NOMO-1 treated with DMSO at 0.1 percent for 48 hours (cell line): ENCODE measurements at regions not wholly inside any gene's neighbourhood (a gene's known extent, or its start where the extent isn't known, plus 50 kb on each side); places are given as distances from the start of the nearest gene placed in this dataset.
A peak's percentile ranks its signal among the peaks of the same experiment; 100 is the strongest.

Experiments used
- DNase-seq: peaks from one replicate; lab custom pipeline; 2025; ENCODE audit not compliant: unreplicated experiment; lab: John Stamatoyannopoulos, UW

GRCh38 chr4:180870623-180871022 lies 1372.6 kb upstream of the TENM3 start:
- no peak for DNase-seq

DNA sequence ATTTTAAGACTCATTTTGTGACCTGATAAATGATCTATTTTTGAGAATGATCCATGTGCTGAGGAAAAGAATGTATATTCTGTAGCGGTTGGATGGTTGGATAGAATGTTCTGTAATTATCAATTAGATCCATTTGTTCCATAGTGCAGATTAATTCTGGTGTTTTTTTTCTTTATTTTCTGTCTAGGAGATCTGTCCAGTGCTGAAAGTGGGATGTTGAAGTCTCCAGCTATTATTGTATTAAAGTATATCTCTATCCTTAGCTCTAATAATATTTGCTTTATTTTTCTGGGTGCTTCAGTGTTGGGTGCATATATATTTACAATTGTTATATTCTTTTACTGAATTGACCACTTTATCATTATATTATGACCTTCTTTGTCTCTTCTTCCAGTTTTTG lies 1344.9 kb upstream of the TENM3 start:
- DNase-seq = no peak

- DNase-seq = no peak
Observed at GRCh38 chr4:180900781-180901180, 1342.4 kb upstream of the TENM3 start.

DNA sequence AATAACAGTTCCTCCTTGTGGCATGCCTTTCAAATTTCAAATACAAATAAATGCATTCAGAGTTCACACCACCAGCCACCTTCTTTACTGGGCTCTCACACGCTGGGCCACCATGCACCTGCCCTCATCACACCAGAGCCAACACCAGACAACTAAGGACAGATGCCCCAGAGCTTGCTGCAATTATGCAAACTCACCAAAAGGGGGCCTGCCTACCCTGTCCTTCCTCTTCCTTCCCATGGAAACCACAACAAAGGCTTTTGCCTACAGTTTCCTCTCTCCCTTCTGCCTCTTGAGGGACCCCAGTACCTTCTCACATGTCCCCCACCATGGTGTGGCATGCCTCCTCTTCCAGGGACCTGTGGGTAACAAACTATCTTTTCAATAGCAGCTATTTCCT lies 1333.9 kb upstream of the TENM3 start:
- no peak for DNase-seq

DNA sequence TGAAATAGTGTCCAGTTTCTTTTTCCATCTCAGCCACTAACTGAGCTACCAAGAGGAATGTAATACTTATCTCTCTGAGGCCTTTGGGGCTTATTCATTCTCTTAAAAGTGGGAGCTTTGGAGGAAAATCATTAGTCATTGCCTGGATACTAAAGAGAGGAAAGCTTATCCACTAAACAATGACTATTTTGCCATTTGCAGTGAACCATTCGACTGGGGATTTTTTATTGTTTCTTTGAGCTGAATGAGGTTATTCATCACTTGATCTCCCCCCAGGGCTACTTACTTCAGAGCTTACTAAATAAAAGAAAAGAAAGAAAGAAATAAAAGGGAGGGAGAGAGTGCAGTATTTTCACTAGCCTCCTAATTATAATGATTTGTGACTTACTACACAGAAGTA lies 1329.5 kb upstream of the TENM3 start:
- no peak for DNase-seq

DNA sequence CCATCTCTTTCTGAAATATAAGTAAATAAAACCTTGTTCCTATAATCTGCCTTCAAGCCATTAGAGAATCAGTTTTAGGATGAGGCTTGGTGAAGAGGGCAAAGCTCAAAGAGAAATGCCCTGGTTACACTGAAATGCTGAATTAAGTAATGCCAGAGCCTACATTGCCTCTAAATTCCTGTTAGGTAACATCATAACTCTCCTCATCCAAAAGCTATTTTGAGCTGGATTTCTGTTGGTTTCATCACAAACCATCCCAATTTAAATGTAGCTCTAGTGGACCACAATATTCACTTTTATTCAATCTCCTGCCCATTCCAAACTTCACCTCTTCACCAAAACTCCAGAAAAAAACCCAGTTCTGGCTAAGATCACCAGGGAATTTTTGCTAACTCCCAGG lies 1319.7 kb upstream of the TENM3 start:
- DNase-seq = no peak

GRCh38 chr4:180925805-180926204 lies 1317.4 kb upstream of the TENM3 start:
- no peak for DNase-seq

DNA sequence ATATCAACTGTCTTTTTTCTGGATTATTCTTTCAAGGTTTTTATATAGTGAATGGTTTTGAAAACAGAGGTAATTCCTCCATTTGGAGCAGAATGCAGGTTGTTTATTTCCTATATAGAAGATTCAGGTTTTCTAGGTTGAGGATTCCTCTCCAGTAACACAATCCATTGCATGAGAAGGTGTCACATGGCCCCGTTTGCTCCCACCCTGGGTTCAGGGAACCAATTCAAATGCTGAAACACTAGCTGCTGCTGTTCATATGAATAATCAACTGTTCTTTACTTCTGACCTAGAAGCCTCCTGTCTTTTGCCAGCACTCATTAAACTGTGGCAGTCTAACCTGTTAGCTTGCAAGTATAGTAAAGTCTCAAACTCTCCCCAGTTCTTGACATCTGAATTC lies 1316.9 kb upstream of the TENM3 start:
- no peak for DNase-seq

DNA sequence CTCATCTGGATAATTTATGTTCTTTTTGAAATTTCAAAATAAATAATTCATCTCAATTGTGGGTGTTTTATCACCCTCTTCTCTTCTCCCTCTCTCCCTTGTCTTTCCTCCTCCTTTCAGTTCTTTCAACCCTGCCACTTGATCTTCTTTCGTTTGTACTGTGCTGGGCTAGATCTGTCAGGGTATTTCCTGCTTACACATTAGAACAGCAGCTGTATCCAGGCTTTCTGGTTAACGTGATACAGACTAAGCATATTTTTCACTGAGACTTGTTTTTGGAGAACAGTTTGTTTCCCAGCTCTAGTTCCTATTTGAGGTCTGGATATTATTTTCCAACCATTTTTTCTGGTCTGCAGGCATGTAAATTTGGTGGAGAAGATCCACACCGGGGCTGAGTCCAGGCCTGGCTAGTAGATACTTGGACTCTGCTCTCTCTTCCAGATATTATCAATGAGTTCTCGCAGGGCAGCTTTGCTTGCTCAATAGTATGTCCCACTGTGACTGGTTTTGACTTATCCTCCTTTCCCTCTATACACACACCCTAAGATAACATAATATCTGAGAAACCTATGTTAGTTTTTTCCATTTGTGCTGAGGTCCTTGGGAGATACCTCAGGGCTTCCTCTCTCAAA lies 1310.7 kb upstream of the TENM3 start:
- DNase-seq = no peak

DNA sequence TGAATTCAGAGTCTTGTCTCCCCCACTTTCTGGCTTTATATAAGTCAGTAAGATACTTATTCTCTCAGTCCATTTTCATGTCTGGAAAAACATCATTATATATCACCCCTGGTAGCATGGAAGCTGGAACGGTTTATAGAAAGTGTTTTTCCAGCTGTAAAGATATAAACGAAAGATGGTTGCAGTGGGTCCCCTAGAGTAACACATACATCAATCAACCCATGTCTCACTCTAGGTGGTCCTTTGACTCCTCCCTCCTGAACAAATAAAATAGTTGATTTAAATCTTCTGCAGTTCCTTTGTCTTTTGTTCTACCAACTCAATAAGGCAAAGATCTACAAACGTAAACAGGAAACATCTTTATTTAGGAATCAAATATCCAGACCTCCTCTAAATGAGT lies 1306.1 kb upstream of the TENM3 start:
- DNase-seq = no peak

DNA sequence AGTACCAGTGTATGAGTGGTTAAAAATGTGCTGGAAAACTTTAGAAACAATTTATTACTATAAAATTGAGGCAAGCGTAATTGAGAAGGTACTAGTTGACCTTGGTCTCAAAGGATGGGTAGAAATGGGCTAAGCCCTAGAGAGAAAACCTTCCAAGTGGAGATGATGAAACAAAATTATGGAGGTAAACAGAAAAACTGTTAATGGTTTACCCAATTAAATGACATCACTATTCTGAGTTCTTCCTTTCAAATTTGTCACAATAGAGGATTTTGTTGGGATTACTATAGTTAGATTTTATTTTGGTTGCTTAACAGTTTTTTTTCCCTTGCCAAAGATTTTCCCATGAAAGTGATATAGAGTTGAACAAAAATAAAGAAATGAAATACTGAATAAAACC lies 1302.5 kb upstream of the TENM3 start:
- DNase-seq = no peak

DNA sequence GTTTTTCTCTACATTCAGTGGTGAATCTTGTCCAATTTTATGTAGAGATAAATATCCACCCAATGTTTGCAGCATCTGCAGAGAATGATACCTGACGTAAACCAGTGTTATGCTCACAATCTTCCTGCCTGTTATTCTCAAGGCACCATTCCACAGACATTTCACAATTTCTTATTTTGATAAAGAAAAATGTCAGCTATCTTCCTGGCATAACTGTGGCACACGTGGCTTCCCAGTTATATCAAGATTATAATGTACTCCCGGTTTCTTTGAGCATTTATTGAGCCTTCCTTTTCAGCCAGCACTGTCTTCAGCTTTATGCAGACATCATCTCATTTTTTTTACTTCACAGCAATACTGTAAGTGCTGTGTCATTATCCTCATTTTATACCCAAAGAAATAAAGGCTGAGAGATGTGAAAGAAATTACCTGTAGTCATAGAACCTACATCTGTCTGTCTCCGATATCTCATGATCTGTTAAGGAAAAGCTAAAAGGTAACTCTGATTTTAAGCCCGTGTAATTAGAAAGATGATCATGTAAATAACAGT lies 1300.8 kb upstream of the TENM3 start:
- DNase-seq = no peak

GRCh38 chr4:180946188-180946587 lies 1297.0 kb upstream of the TENM3 start:
- DNase-seq = no peak

- DNase-seq = peak; percentile 18
Observed at GRCh38 chr4:180947425-180947824, 1295.8 kb upstream of the TENM3 start.

- no peak for DNase-seq
Observed at GRCh38 chr4:180949424-180950213, 1293.6 kb upstream of the TENM3 start.

DNA sequence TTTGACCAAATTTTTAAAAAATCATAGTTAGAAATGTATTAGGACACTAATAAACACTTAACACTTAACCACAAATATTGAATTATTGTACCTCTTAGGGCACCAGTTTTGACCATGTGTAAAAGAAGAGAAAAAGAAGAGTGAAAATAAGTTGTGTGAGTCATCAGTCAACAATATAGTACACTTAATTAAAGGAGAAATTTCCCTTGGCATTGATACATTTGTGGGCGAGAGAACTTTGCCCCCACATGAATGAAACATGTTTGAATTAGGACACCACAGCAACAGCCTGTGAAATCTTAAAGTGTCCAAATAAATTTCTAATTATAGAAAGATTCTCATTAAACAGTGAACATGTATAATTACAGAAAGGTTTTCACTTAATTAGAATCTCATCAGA lies 1292.8 kb upstream of the TENM3 start:
- DNase-seq = no peak

- no peak for DNase-seq
Observed at GRCh38 chr4:180951312-180951711, 1291.9 kb upstream of the TENM3 start.

DNA sequence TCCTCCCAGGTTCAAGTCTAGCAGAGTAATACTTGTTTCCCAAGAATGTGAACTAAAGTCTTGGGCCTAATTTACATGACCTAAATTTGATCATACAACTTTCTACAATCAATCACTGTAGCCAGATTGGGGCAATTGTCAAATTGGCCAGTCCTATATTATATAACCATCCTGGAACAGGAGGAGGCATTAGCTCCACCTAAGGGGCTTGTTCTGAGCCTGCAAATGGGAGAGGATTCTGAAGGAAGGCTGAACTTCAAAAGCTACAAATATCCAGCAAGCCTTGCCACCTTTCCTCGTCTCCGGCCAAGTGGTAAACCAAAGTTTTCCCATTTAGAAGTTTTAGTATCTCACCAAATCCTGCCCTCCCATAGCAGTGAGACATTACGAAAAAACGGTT lies 1289.6 kb upstream of the TENM3 start:
- no peak for DNase-seq

DNA sequence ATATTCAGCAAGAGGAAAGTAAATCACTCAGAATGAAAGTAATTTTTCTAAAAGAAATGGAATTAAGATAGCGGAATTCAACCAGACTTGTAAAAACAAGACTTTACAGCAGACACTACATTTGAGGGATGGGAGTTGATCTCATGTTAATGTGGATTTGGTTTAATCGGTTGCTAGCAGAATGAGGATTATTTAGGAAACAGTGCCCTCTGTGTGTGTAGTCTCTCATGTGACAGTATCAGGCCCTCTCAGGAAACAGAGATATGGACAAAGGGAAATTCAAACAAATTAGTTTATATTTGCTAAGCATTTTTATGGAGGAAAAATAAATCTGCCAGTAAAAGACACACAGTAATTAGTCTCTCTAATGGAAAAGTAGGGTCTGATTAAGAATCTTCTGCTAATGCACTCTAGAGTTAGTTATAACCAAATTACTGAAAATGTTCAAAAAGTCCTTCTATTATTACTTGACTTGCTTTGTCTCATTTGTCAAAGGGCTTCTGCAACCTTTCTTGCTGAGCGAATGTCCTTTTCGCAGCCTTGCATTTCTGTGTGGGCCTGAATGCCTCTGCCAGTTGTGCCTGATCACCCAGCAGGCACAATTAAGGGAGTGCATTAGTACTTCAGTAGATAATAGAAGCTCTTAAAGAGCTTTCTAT lies 1282.3 kb upstream of the TENM3 start:
- DNase-seq = no peak

- no peak for DNase-seq
Observed at GRCh38 chr4:180962268-180962667, 1280.9 kb upstream of the TENM3 start.

- no peak for DNase-seq
Observed at GRCh38 chr4:180966312-180966711, 1276.9 kb upstream of the TENM3 start.

DNA sequence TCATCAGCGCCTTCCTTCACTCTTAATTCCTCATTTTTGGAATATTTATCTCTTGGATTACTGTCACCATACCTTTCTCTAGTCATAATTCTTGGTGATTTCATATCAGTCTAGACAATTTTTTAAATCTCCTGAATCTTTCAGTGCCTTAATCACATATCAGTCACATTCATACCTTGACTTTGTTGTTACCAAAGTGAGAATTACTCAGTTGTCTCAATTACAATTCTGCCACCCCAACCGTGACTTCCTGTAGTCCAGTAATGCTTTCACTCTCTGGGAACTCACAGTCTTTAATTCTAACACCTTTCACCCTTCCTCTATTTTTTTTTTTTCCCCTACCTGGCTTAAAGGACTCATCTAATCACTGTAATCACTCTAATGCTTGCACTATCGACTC lies 1275.3 kb upstream of the TENM3 start:
- no peak for DNase-seq
